HG03103 (cell line): ENCODE measurements at regions not wholly inside any gene's neighbourhood (a gene's known extent, or its start where the extent isn't known, plus 50 kb on each side); places are given as distances from the start of the nearest gene placed in this dataset.

Source experiments
- ATAC-seq: cut with Tn5 transposase; IDR thresholded peaks from one replicate; pipeline ENCODE4 v1.9.1; 2021; ENCODE audit warnings: low read depth; ENCODE audit not compliant: unreplicated experiment

- no peak for ATAC-seq
Observed at GRCh38 chr4:131081069-131081468, 1985.1 kb downstream of the C4orf33 start.

- no peak for ATAC-seq
Observed at GRCh38 chr4:131084997-131085396, 1989.0 kb downstream of the C4orf33 start.

GRCh38 chr4:131091896-131092295 lies 1995.9 kb downstream of the C4orf33 start:
- no peak for ATAC-seq

GRCh38 chr4:131093303-131093702 lies 1997.4 kb downstream of the C4orf33 start:
- ATAC-seq: no peak

- ATAC-seq: no peak
Observed at GRCh38 chr4:131098976-131099375, 2003.0 kb downstream of the C4orf33 start.

- no peak for ATAC-seq
Observed at GRCh38 chr4:131113273-131113672, 2017.3 kb downstream of the C4orf33 start.

- no peak for ATAC-seq
Observed at GRCh38 chr4:131113704-131114103, 2017.8 kb downstream of the C4orf33 start.

- ATAC-seq: no peak
Observed at GRCh38 chr4:131119661-131120060, 2023.7 kb downstream of the C4orf33 start.

GRCh38 chr4:131137196-131137595 lies 2011.9 kb upstream of the PCDH10 start:
- ATAC-seq: no peak

- no peak for ATAC-seq
Observed at GRCh38 chr4:131159261-131159660, 1989.8 kb upstream of the PCDH10 start.

- no peak for ATAC-seq
Observed at GRCh38 chr4:131192318-131192717, 1956.8 kb upstream of the PCDH10 start.

- ATAC-seq: no peak
Observed at GRCh38 chr4:131207589-131207988, 1941.5 kb upstream of the PCDH10 start.

- ATAC-seq: no peak
Observed at GRCh38 chr4:131248314-131248713, 1900.8 kb upstream of the PCDH10 start.

GRCh38 chr4:131251321-131251720 lies 1897.8 kb upstream of the PCDH10 start:
- no peak for ATAC-seq

GRCh38 chr4:131257241-131257640 lies 1891.9 kb upstream of the PCDH10 start:
- ATAC-seq: no peak

GRCh38 chr4:131258361-131258760 lies 1890.7 kb upstream of the PCDH10 start:
- ATAC-seq: no peak

- no peak for ATAC-seq
Observed at GRCh38 chr4:131288441-131288840, 1860.7 kb upstream of the PCDH10 start.

GRCh38 chr4:131296192-131296591 lies 1852.9 kb upstream of the PCDH10 start:
- ATAC-seq: no peak

GRCh38 chr4:131302108-131302507 lies 1847.0 kb upstream of the PCDH10 start:
- no peak for ATAC-seq

- no peak for ATAC-seq
Observed at GRCh38 chr4:131304686-131305085, 1844.4 kb upstream of the PCDH10 start.

- no peak for ATAC-seq
Observed at GRCh38 chr4:131309628-131310027, 1839.5 kb upstream of the PCDH10 start.

- ATAC-seq: no peak
Observed at GRCh38 chr4:131316086-131316485, 1833.0 kb upstream of the PCDH10 start.

GRCh38 chr4:131337936-131338335 lies 1811.2 kb upstream of the PCDH10 start:
- no peak for ATAC-seq
